ENCODE measurements at regions not wholly inside any gene's neighbourhood (a gene's known extent, or its start where the extent isn't known, plus 50 kb on each side); places are given as distances from the start of the nearest gene placed in this dataset.
"Not testable (repeated sequence)": the region's sequence is repeated elsewhere in the genome, so short reads cannot be mapped to it uniquely, and the experiment has no call there.

GRCh38 chr10:128178302-128178958 lies 52.2 kb upstream of the MKI67 start:
- Histone ChIP-seq H3K9ac (ENCODE audit: low read length) (no peak overlapping the region), H3K9me3 (ENCODE audit: control insufficient read depth, insufficient read depth, low read depth, low read length) (peaks cover 32% of the 10 kb centered on the region), H3K27ac (ENCODE audit: low read depth, low read length) (no peak overlapping the region), H3K4me3 (ENCODE audit: low read depth, low read length) (no peak overlapping the region), H3K4me1 (ENCODE audit: control insufficient read depth, insufficient read depth, low read length) (no peaks in the 10 kb centered on the region), H3K27me3 (ENCODE audit: control insufficient read depth, insufficient read depth, low read length) (no peaks in the 10 kb centered on the region), H3K36me3 (ENCODE audit: control insufficient read depth, insufficient read depth, low read length) (no peaks in the 10 kb centered on the region)

DNA sequence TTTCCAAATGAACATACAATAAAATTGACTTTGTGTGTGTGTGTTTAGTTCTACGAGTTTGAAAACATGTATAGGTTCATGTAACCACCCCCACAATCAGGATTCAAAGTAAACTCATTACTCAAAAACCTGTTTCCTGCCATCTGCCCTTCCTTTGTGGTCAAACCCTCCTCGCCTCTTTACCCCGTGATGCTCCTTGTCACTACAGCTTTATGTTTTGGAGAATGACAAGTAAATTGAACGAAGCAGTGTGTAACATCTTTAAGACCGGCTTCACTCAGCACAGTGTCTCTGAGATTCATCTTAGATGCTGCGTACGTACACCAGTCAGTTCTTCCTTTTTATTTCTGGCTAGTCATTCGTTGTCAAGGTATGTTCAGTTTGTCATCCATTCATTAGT lies 54.6 kb upstream of the MKI67 start:
- no peak overlapping the region for H3K4me3 ChIP-seq (ENCODE audit: low read depth, low read length)
- no peak overlapping the region for H3K27ac ChIP-seq (ENCODE audit: low read depth, low read length)
- 0 out of 2 replicates have a peak, but pooled peaks cover 3% of the 10 kb centered on the region for H3K27me3 ChIP-seq (ENCODE audit: control insufficient read depth, insufficient read depth, low read length)
- no peaks in the 10 kb centered on the region for H3K36me3 ChIP-seq (ENCODE audit: control insufficient read depth, insufficient read depth, low read length)
- H3K4me1 ChIP-seq (ENCODE audit: control insufficient read depth, insufficient read depth, low read length), result peaks cover 8% of the 10 kb centered on the region; the same call in 1 of the 2 replicates
- H3K9ac ChIP-seq (ENCODE audit: low read length), result no peak overlapping the region
- peaks cover 11% of the 10 kb centered on the region for H3K9me3 ChIP-seq (ENCODE audit: control insufficient read depth, insufficient read depth, low read depth, low read length)

- no peak overlapping the region for H3K4me3 ChIP-seq (ENCODE audit: low read depth, low read length)
- H3K9ac ChIP-seq (ENCODE audit: low read length), result no peak overlapping the region
These were observed 59.4 kb upstream of the MKI67 start for GRCh38 chr10:128185627-128186026.

DNA sequence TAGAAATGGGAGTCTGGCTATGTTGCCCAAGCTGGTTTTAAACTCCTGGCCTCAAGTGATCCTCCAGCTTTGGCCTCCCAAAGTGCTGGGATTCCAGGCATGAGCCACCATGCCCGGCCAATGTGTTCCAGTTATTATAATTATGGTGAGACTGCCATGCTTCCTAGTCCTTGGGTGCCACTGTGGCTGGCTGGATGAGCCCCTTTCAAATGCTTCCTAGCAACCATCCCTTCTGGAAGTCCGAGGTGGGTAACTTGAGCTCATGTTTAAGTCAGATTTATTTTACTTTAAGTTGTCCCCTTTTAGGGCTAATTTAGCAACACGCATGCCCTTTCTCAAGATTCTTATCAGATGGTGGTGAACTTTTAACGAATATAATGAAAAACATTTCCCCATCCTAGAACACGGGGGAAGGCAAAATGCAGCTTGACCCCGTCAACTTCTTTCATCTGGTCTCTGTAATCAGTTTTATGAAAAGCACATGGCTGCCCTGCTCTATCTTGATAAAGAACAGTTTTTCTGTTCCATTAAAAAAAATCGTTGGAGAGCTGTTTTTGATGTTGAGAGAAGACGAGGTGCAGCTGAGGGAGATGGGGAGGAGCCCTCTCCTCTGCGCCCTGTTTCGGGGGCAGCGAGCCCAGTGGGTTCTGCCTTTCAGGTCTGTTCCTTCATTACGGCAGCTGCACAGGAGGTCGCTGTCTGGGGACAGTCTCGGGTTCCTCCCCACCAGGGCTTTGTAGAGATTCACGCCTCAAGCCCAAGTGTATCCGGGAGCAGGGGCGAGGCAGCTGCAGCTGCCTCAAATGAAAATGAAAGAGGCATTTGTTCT lies 61.0 kb upstream of the MKI67 start:
- H3K27me3 ChIP-seq (ENCODE audit: control insufficient read depth, insufficient read depth, low read length), result 0 out of 2 replicates have a peak, but pooled peaks cover 3% of the 10 kb centered on the region
- H3K36me3 ChIP-seq (ENCODE audit: control insufficient read depth, insufficient read depth, low read length), result no peaks in the 10 kb centered on the region
- no peak overlapping the region for H3K4me3 ChIP-seq (ENCODE audit: low read depth, low read length)
- H3K9ac ChIP-seq (ENCODE audit: low read length), result no peak overlapping the region
- no peaks in the 10 kb centered on the region; the same call in none of the 2 replicates for H3K9me3 ChIP-seq (ENCODE audit: control insufficient read depth, insufficient read depth, low read depth, low read length)
- no peak overlapping the region for H3K27ac ChIP-seq (ENCODE audit: low read depth, low read length)
- H3K4me1 ChIP-seq (ENCODE audit: control insufficient read depth, insufficient read depth, low read length), result peaks cover 11% of the 10 kb centered on the region; the same call in 1 of the 2 replicates

More at GRCh38 chr10:128185627-128186026, 59.4 kb upstream of the MKI67 start:
- Histone ChIP-seq H3K36me3 (ENCODE audit: control insufficient read depth, insufficient read depth, low read length) (no peaks in the 10 kb centered on the region), H3K27me3 (ENCODE audit: control insufficient read depth, insufficient read depth, low read length) (0 out of 2 replicates have a peak, but pooled peaks cover 3% of the 10 kb centered on the region), H3K4me1 (ENCODE audit: control insufficient read depth, insufficient read depth, low read length) (peaks cover 11% of the 10 kb centered on the region; the same call in 1 of the 2 replicates), H3K9me3 (ENCODE audit: control insufficient read depth, insufficient read depth, low read depth, low read length) (no peaks in the 10 kb centered on the region; the same call in none of the 2 replicates), H3K27ac (ENCODE audit: low read depth, low read length) (no peak overlapping the region)

DNA sequence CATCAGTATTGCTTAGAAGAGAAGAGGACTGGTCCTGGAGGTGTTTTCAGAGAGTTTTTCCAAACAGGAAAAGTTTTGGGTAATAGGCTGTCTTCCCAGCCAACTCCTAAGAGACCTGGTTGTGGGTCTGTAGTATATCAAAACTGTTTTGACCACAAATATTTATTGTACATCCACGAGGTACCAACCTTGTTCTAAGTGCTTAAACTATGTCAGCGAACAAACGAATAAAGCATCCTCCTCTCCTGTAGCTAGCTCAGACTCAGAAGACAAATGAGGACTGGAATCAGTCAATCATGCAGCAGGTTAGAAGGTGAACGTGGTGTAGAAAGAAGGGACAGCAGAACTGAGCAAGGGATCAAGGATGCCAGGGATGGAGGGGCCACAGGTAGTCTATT lies 61.6 kb upstream of the MKI67 start:
- Histone ChIP-seq H3K4me1 (ENCODE audit: control insufficient read depth, insufficient read depth, low read length) (peaks cover 11% of the 10 kb centered on the region; the same call in 1 of the 2 replicates), H3K4me3 (ENCODE audit: low read depth, low read length) (no peak overlapping the region), H3K9me3 (ENCODE audit: control insufficient read depth, insufficient read depth, low read depth, low read length) (no peaks in the 10 kb centered on the region; the same call in none of the 2 replicates), H3K9ac (ENCODE audit: low read length) (no peak overlapping the region), H3K27ac (ENCODE audit: low read depth, low read length) (no peak overlapping the region), H3K36me3 (ENCODE audit: control insufficient read depth, insufficient read depth, low read length) (no peaks in the 10 kb centered on the region), H3K27me3 (ENCODE audit: control insufficient read depth, insufficient read depth, low read length) (0 out of 2 replicates have a peak, but pooled peaks cover 3% of the 10 kb centered on the region)

GRCh38 chr10:128189176-128189575 lies 63.0 kb upstream of the MKI67 start:
- Histone ChIP-seq H3K4me3 (ENCODE audit: low read depth, low read length) (no peak overlapping the region), H3K27me3 (ENCODE audit: control insufficient read depth, insufficient read depth, low read length) (0 out of 2 replicates have a peak, but pooled peaks cover 3% of the 10 kb centered on the region), H3K9ac (ENCODE audit: low read length) (no peak overlapping the region), H3K9me3 (ENCODE audit: control insufficient read depth, insufficient read depth, low read depth, low read length) (no peaks in the 10 kb centered on the region), H3K36me3 (ENCODE audit: control insufficient read depth, insufficient read depth, low read length) (no peaks in the 10 kb centered on the region), H3K27ac (ENCODE audit: low read depth, low read length) (no peak overlapping the region), H3K4me1 (ENCODE audit: control insufficient read depth, insufficient read depth, low read length) (peaks cover 11% of the 10 kb centered on the region; the same call in 1 of the 2 replicates)

- Histone ChIP-seq H3K4me1 (ENCODE audit: control insufficient read depth, insufficient read depth, low read length) (no peaks in the 10 kb centered on the region), H3K9me3 (ENCODE audit: control insufficient read depth, insufficient read depth, low read depth, low read length) (no peaks in the 10 kb centered on the region), H3K27ac (ENCODE audit: low read depth, low read length) (no peak overlapping the region), H3K36me3 (ENCODE audit: control insufficient read depth, insufficient read depth, low read length) (no peaks in the 10 kb centered on the region), H3K27me3 (ENCODE audit: control insufficient read depth, insufficient read depth, low read length) (no peaks in the 10 kb centered on the region), H3K4me3 (ENCODE audit: low read depth, low read length) (no peak overlapping the region), H3K9ac (ENCODE audit: low read length) (no peak overlapping the region)
These were observed 65.6 kb upstream of the MKI67 start for GRCh38 chr10:128191847-128192246.

DNA sequence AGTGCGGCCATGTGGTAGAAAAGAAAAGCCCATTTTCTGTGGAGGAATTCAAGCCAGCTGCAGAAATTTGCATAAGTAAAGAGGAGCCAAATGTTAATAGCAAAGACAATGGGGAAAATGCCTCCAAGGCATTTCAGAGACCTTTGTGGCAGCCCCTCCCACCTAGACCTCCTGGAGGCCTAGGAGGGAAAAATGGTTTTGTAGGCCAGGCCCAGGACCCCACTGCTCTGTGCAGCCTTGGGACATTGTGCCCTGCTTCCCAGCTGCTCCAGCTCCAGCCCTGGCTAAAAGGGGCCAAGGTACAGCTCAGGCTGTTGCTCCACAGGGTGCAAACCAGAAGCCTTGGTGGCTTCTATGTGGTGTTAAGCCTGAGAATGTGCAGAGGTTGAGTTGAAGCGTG lies 75.6 kb upstream of the MKI67 start:
- H3K36me3 ChIP-seq (ENCODE audit: control insufficient read depth, insufficient read depth, low read length); H3K27ac ChIP-seq (ENCODE audit: low read depth, low read length); H3K4me3 ChIP-seq (ENCODE audit: low read depth, low read length); H3K4me1 ChIP-seq (ENCODE audit: control insufficient read depth, insufficient read depth, low read length); H3K27me3 ChIP-seq (ENCODE audit: control insufficient read depth, insufficient read depth, low read length); H3K9ac ChIP-seq (ENCODE audit: low read length): not testable (repeated sequence)
- peaks cover 36% of the 10 kb centered on the region for H3K9me3 ChIP-seq (ENCODE audit: control insufficient read depth, insufficient read depth, low read depth, low read length)

DNA sequence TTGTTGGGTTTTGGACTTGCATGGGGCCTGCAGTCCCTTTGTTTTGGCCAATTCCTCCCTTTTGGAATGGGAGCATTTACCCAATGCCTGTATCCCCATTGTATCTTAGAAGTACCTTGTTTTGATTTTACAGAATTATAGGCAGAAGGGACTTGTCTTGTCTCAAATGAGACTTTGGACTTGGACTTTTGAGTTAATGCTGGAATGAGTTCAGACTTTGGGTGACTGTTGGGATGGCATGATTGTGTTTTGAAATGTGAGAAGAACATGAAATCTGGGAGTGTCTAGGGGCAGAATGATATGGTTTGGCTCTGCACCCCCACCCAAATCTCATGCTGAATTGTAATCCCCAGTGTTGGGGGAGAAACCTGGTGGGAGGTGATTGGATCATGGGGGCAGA lies 76.8 kb upstream of the MKI67 start:
- H3K27me3 ChIP-seq (ENCODE audit: control insufficient read depth, insufficient read depth, low read length), result no peaks in the 10 kb centered on the region
- peaks cover 36% of the 10 kb centered on the region for H3K9me3 ChIP-seq (ENCODE audit: control insufficient read depth, insufficient read depth, low read depth, low read length)
- H3K4me3 ChIP-seq (ENCODE audit: low read depth, low read length), result no peak overlapping the region
- H3K27ac ChIP-seq (ENCODE audit: low read depth, low read length), result no peak overlapping the region
- no peaks in the 10 kb centered on the region for H3K36me3 ChIP-seq (ENCODE audit: control insufficient read depth, insufficient read depth, low read length)
- H3K9ac ChIP-seq (ENCODE audit: low read length), result no peak overlapping the region
- H3K4me1 ChIP-seq (ENCODE audit: control insufficient read depth, insufficient read depth, low read length), result no peaks in the 10 kb centered on the region

DNA sequence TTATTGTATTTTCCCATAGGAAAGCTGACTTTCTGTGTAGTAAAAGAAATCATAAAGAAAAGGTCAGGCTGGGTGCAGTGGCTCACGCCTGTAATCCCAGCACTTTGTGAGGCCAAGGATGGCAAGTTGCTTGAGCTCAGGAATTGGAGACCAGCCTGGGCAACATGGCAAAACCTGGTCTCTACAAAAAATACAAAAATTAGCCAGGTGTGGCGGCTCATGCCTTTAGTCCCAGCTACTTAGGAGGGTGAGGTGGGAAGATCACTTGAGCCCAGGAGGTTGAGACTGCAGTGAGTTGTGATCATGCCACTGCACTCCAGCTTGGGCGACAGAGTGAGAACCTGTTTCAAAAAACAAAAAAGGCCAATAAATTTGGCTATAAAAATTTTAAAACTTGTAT lies 79.4 kb upstream of the MKI67 start:
- H3K9me3 ChIP-seq (ENCODE audit: control insufficient read depth, insufficient read depth, low read depth, low read length), result peaks cover 29% of the 10 kb centered on the region
- not testable (repeated sequence) for H3K4me1 ChIP-seq (ENCODE audit: control insufficient read depth, insufficient read depth, low read length); H3K9ac ChIP-seq (ENCODE audit: low read length); H3K36me3 ChIP-seq (ENCODE audit: control insufficient read depth, insufficient read depth, low read length); H3K27ac ChIP-seq (ENCODE audit: low read depth, low read length); H3K27me3 ChIP-seq (ENCODE audit: control insufficient read depth, insufficient read depth, low read length); H3K4me3 ChIP-seq (ENCODE audit: low read depth, low read length)

- H3K4me1 ChIP-seq (ENCODE audit: control insufficient read depth, insufficient read depth, low read length), result no peaks in the 10 kb centered on the region
- H3K4me3 ChIP-seq (ENCODE audit: low read depth, low read length), result no peak overlapping the region
- H3K9me3 ChIP-seq (ENCODE audit: control insufficient read depth, insufficient read depth, low read depth, low read length), result peaks cover 18% of the 10 kb centered on the region
- no peak overlapping the region for H3K9ac ChIP-seq (ENCODE audit: low read length)
- H3K27ac ChIP-seq (ENCODE audit: low read depth, low read length), result no peak overlapping the region
- H3K36me3 ChIP-seq (ENCODE audit: control insufficient read depth, insufficient read depth, low read length), result no peaks in the 10 kb centered on the region
- peaks cover 14% of the 10 kb centered on the region for H3K27me3 ChIP-seq (ENCODE audit: control insufficient read depth, insufficient read depth, low read length)
These were observed 80.5 kb upstream of the MKI67 start for GRCh38 chr10:128206676-128207075.

Measured in HUES6 (cell line).